Suprapubic skin (tissue), 4 donors: ENCODE measurements at regions not wholly inside any gene's neighbourhood (a gene's known extent, or its start where the extent isn't known, plus 50 kb on each side); places are given as distances from the start of the nearest gene placed in this dataset.
A peak's percentile ranks its signal among the peaks of the same experiment; 100 is the strongest.

ENCODE experiments used
- DNase-seq, 2 donors: peaks; one replicate each; pipeline ENCODE4 v3.0.0-alpha.2; 2019; ENCODE audit warnings: low spot score in 2 of 2
- H3K27ac ChIP-seq: fragments of 200-600 bp; sonication (generic); one replicate; pipeline ENCODE4 v1.5.1; 2019
- H3K27me3 ChIP-seq: fragments of 200-600 bp; sonication (generic); one replicate; pipeline ENCODE4 v1.5.1; 2019
- H3K36me3 ChIP-seq: fragments of 200-600 bp; sonication (generic); one replicate; pipeline ENCODE4 v1.5.1; 2019
- H3K4me1 ChIP-seq: fragments of 200-600 bp; sonication (generic); one replicate; pipeline ENCODE4 v1.5.1; 2019
- H3K4me3 ChIP-seq: fragments of 200-600 bp; sonication (generic); one replicate; pipeline ENCODE4 v1.5.1; 2019; ENCODE audit warnings: mild to moderate bottlenecking
- H3K9me3 ChIP-seq: fragments of 200-600 bp; sonication (generic); one replicate; pipeline ENCODE4 v1.5.1; 2019
- EP300 ChIP-seq: sonication (generic); formaldehyde crosslinking; IDR thresholded peaks from one replicate; pipeline ENCODE4 v1.6.1; 2017; ENCODE audit warnings: antibody characterized with exemption
- POLR2A ChIP-seq, 2 donors: fragments of 450-650 bp; IDR thresholded peaks; one replicate each; pipeline ENCODE4 v1.6.1; 2017; ENCODE audit warnings: antibody characterized with exemption in 2 of 2, mild to moderate bottlenecking in 2 of 2, moderate library complexity in 2 of 2
- POLR2AphosphoS5 ChIP-seq, 3 donors: sonication (generic); formaldehyde crosslinking; IDR thresholded peaks; one replicate each; pipeline ENCODE4 v1.6.1; 2017; ENCODE audit warnings: antibody characterized with exemption in 3 of 3
- WGBS: methylation state at CpG from one replicate; pipeline ENCODE4 v1.1.5; 2018; 5-methylcytosine and 5-hydroxymethylcytosine counted together
- TF ChIP-seq, protein P1 (sequence below), 2 donors: fragments of 200-600 bp in 1 of 2; fragments of 450-650 bp in 1 of 2; sonication (generic) in 1 of 2; IDR thresholded peaks; one replicate each; pipeline ENCODE4 v1.5.1; 2016 to 2019; ENCODE audit warnings: antibody characterized with exemption in 2 of 2, mild to moderate bottlenecking in 1 of 2, moderate library complexity in 1 of 2

- TF ChIP-seq POLR2AphosphoS5 (IDR thresholded peaks at IDR 0.05), result no peak
- TF ChIP-seq, protein P1, sequence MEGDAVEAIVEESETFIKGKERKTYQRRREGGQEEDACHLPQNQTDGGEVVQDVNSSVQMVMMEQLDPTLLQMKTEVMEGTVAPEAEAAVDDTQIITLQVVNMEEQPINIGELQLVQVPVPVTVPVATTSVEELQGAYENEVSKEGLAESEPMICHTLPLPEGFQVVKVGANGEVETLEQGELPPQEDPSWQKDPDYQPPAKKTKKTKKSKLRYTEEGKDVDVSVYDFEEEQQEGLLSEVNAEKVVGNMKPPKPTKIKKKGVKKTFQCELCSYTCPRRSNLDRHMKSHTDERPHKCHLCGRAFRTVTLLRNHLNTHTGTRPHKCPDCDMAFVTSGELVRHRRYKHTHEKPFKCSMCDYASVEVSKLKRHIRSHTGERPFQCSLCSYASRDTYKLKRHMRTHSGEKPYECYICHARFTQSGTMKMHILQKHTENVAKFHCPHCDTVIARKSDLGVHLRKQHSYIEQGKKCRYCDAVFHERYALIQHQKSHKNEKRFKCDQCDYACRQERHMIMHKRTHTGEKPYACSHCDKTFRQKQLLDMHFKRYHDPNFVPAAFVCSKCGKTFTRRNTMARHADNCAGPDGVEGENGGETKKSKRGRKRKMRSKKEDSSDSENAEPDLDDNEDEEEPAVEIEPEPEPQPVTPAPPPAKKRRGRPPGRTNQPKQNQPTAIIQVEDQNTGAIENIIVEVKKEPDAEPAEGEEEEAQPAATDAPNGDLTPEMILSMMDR (IDR thresholded peaks at IDR 0.05), result peak; percentile 40 to 77
- Histone ChIP-seq H3K4me1 (peaks cover 10% of the 10 kb centered on the region), H3K27me3 (peaks cover 8% of the 10 kb centered on the region), H3K9me3 (no peaks in the 10 kb centered on the region), H3K4me3 (no peak overlapping the region), H3K27ac (no peak overlapping the region), H3K36me3 (no peaks in the 10 kb centered on the region)
- 10% methylated on average over 16 of the region's 18 CpGs for WGBS
- DNase-seq, result peak in 1 of 2 donors; percentile 72
Observed at GRCh38 chr20:20824924-20825584, 112.6 kb upstream of the RALGAPA2 start.

DNA sequence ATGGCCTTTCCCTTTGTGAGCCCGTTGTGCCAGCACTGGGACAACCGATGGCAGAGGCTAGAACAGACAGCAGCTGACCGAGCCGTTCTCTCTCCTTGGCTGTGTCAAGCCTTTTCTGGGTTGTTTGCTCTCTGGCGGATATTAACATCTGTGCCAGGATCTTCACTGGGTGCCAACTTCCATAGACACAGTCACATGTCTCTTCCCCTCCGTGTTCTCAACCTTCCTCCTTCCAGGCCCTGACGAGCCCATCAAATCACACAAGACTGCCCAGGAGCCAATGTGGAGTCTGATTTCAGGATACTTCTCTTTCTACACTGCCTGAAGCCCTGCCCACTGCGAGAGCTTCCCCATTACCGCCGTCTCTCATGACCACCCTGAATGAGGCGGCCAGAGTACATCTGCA, 111.0 kb upstream of the RALGAPA2 start:
- Histone ChIP-seq H3K27me3 (peaks cover 8% of the 10 kb centered on the region), H3K27ac (no peak overlapping the region), H3K9me3 (no peaks in the 10 kb centered on the region), H3K4me3 (no peak overlapping the region), H3K4me1 (peaks cover 10% of the 10 kb centered on the region), H3K36me3 (no peaks in the 10 kb centered on the region)
- TF ChIP-seq EP300 (no peak), POLR2AphosphoS5 (IDR thresholded peaks at IDR 0.05) (no peak), POLR2A (IDR thresholded peaks at IDR 0.05) (no peak)
- TF ChIP-seq, protein P1 (IDR thresholded peaks at IDR 0.05), result no peak
- WGBS, result 78% methylated on average over 11 of the region's 11 CpGs
- no peak for DNase-seq

GRCh38 chr20:20821484-20822260, 109.2 kb upstream of the RALGAPA2 start:
- WGBS, result 64% methylated on average over 12 of the region's 12 CpGs
- peaks cover 3% of the 10 kb centered on the region for H3K27me3 ChIP-seq

GRCh38 chr20:20820785-20821483, 108.5 kb upstream of the RALGAPA2 start:
- H3K27me3 ChIP-seq, result peaks cover 1% of the 10 kb centered on the region
- H3K36me3 ChIP-seq, result no peaks in the 10 kb centered on the region
- no peak for DNase-seq
- no peak for TF ChIP-seq POLR2AphosphoS5 (IDR thresholded peaks at IDR 0.05)
- no peak for TF ChIP-seq POLR2A (IDR thresholded peaks at IDR 0.05)
- TF ChIP-seq, protein P1 (IDR thresholded peaks at IDR 0.05), result no peak
- TF ChIP-seq EP300, result no peak
- H3K27ac ChIP-seq, result no peak overlapping the region
- H3K9me3 ChIP-seq, result no peaks in the 10 kb centered on the region
- H3K4me1 ChIP-seq, result peaks cover 10% of the 10 kb centered on the region
- WGBS, result 53% methylated on average over 9 of the region's 9 CpGs
- H3K4me3 ChIP-seq, result no peak overlapping the region

More at GRCh38 chr20:20821484-20822260, 109.2 kb upstream of the RALGAPA2 start:
- no peak for TF ChIP-seq POLR2AphosphoS5 (IDR thresholded peaks at IDR 0.05)
- no peak for TF ChIP-seq EP300
- TF ChIP-seq, protein P1 (IDR thresholded peaks at IDR 0.05), result no peak
- no peak for TF ChIP-seq POLR2A (IDR thresholded peaks at IDR 0.05)
- peaks cover 10% of the 10 kb centered on the region for H3K4me1 ChIP-seq
- H3K27ac ChIP-seq, result no peak overlapping the region
- no peak for DNase-seq
- H3K36me3 ChIP-seq, result no peaks in the 10 kb centered on the region
- no peak overlapping the region for H3K4me3 ChIP-seq
- no peaks in the 10 kb centered on the region for H3K9me3 ChIP-seq

DNA sequence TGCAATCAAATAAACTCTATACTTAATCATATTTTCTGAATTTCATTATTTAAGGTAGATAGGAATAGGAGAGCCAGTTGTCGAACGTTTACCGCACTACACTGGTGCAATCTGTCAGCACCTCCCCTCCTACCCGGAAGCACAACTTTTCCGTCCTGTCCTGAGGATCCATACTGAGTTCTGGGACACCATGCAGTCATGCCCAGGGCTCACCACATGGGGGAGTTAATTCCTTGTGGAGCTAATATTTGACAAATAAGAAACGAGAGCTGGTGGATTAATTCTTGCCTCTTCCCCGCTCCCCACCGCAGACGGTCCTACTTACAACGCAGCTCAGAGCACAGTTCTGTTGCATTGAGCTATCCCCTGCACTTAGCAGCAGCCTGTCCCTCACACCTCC, 107.7 kb upstream of the RALGAPA2 start:
- H3K27me3 ChIP-seq, result no peaks in the 10 kb centered on the region
- peaks cover 10% of the 10 kb centered on the region for H3K4me1 ChIP-seq
- no peak overlapping the region for H3K4me3 ChIP-seq
- H3K9me3 ChIP-seq, result no peaks in the 10 kb centered on the region
- no peak overlapping the region for H3K27ac ChIP-seq
- H3K36me3 ChIP-seq, result no peaks in the 10 kb centered on the region
- no peak for DNase-seq
- TF ChIP-seq POLR2A (IDR thresholded peaks at IDR 0.05) (no peak), POLR2AphosphoS5 (IDR thresholded peaks at IDR 0.05) (no peak), EP300 (no peak)
- TF ChIP-seq, protein P1 (IDR thresholded peaks at IDR 0.05), result no peak
- WGBS, result 65% methylated on average over 10 of the region's 10 CpGs
